MCF 10A (cell line): ENCODE measurements at regions not wholly inside any gene's neighbourhood (a gene's known extent, or its start where the extent isn't known, plus 50 kb on each side); places are given as distances from the start of the nearest gene placed in this dataset.
"Not testable (repeated sequence)": the region's sequence is repeated elsewhere in the genome, so short reads cannot be mapped to it uniquely, and the experiment has no call there.

Experiments used
- BruUV-seq: library from RNA; stranded (reverse); fragments of 400-500 nt; replicated peaks from 2 replicates; lab custom pipeline; 2021; lab: Mats Ljungman, UMichigan
- CTCF ChIA-PET: fragments of 300-600 bp; sonication (Branson Sonifier 250); formaldehyde crosslinking; extraction: SDS; loops from one replicate; lab custom pipeline; 2021; ENCODE audit warnings: antibody characterized with exemption, inconsistent platforms; lab: Yijun Ruan, JAX
- POLR2A ChIA-PET: fragments of 300-600, 350-650 bp; sonication (Branson Sonifier 250); formaldehyde crosslinking; extraction: SDS; loops from one replicate; lab custom pipeline; 2020; ENCODE audit warnings: antibody characterized with exemption, inconsistent platforms; lab: Yijun Ruan, JAX
- DNase-seq: peaks from one replicate; pipeline ENCODE4 v3.0.0-alpha.2; 2018; ENCODE audit not compliant: unreplicated experiment
- H3K27ac Mint-ChIP-seq: one replicate; pipeline ENCODE4 v1.8.0; 2022; ENCODE audit warnings: mild to moderate bottlenecking, low read depth, mixed read lengths; ENCODE audit not compliant: unreplicated experiment
- H3K27me3 Mint-ChIP-seq: one replicate; pipeline ENCODE4 v1.8.0; 2022; ENCODE audit warnings: mixed read lengths; ENCODE audit not compliant: insufficient read depth, unreplicated experiment
- H3K36me3 Mint-ChIP-seq: one replicate; pipeline ENCODE4 v1.8.0; 2022; ENCODE audit warnings: mild to moderate bottlenecking, moderate library complexity, mixed read lengths; ENCODE audit not compliant: insufficient read depth, unreplicated experiment
- H3K4me1 Mint-ChIP-seq: one replicate; pipeline ENCODE4 v1.8.0; 2022; ENCODE audit warnings: mixed read lengths; ENCODE audit not compliant: insufficient read depth, unreplicated experiment
- H3K4me3 Mint-ChIP-seq: one replicate; pipeline ENCODE4 v1.8.0; 2022; ENCODE audit warnings: mild to moderate bottlenecking, moderate library complexity, mixed read lengths; ENCODE audit not compliant: unreplicated experiment
- H3K9me3 Mint-ChIP-seq: one replicate; pipeline ENCODE4 v1.8.0; 2022; ENCODE audit warnings: mixed read lengths; ENCODE audit not compliant: unreplicated experiment
- CTCF ChIP-seq: fragments of 200-600 bp; IDR thresholded peaks from one replicate; pipeline ENCODE4 v1.8.0; 2022; ENCODE audit warnings: antibody characterized with exemption, mild to moderate bottlenecking; ENCODE audit not compliant: unreplicated experiment
- intact Hi-C: fragments of 100-400 bp; cut with micrococcal nuclease; formaldehyde crosslinking; loops from 2 replicates; pipeline ENCODE4 v1.14.1; 2022

DNA sequence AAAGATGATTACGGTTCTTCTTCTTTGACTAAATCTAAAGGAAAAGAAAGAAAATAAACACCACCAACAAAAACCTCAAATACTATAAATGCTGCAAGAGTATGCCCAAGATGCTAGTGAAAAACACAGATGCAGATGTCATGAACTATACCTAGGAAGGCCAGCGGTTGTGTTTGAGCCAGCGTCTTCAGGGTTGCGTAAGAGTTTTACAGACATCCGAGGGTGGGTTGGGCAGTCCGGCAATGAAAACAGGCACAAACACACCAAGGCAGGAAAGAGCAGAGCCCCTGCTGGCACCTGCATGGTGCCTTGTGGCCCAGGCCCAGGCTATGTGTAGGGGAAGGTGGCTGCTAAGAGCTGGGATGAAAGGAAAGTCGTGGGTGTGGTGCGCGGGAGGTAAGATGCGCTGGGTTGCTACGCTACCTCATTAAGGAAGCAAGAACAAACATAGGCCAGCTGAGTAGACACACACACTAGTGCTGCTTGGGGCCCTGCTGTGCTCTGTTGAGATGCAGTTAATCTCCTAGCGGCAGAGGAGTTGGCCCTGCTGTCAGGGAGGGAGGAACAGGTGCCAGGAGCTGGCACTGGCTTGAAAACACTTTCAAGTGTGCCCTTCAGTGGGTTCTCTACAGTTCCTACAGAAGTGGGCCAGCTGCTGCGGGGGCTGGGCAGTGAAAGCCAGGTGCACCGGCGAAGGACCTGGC is 170.2 kb upstream of the PLN start:
- Mint-ChIP-seq H3K27me3 (no peaks in the 10 kb centered on the region), H3K4me3 (no peak overlapping the region), H3K9me3 (no peaks in the 10 kb centered on the region), H3K36me3 (no peaks in the 10 kb centered on the region), H3K27ac (no peak overlapping the region), H3K4me1 (no peaks in the 10 kb centered on the region)
- intact Hi-C loops, result no loop called here
- ChIA-PET CTCF (no interaction called here), POLR2A (no interaction called here)
- no peak for DNase-seq
- no peak for TF ChIP-seq CTCF
- BruUV-seq, result no TSS peak

DNA sequence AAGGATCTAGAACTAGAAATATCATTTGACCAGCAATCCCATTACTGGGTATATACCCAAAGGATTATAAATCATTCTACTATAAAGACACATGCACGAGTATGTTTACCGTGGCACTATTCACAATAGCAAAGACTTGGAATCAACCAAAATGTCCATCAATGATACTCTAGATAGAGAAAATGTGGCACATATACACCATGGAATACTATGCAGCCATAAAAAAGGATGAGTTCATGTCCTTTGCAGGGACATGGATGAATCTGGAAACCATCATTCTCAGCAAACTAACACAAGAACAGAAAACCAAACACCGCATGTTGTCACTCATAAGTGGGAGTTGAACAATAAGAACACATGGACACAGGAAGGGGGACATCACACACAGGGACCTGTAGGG is 167.5 kb upstream of the PLN start:
- BruUV-seq, intact Hi-C loops, H3K4me3 Mint-ChIP-seq, DNase-seq, H3K36me3 Mint-ChIP-seq, H3K27ac Mint-ChIP-seq, H3K4me1 Mint-ChIP-seq, POLR2A ChIA-PET, H3K27me3 Mint-ChIP-seq, CTCF ChIA-PET, H3K9me3 Mint-ChIP-seq: not testable (repeated sequence)

GRCh38 chr6:118382126-118382525 is 166.0 kb upstream of the PLN start:
- intact Hi-C loops, result no loop called here
- no peak for DNase-seq
- Mint-ChIP-seq H3K4me1 (peaks cover 6% of the 10 kb centered on the region), H3K27ac (no peak overlapping the region), H3K36me3 (no peaks in the 10 kb centered on the region), H3K4me3 (no peak overlapping the region), H3K27me3 (no peaks in the 10 kb centered on the region), H3K9me3 (no peaks in the 10 kb centered on the region)
- BruUV-seq, result no TSS peak
- no peak for TF ChIP-seq CTCF
- POLR2A ChIA-PET, result no interaction called here
- CTCF ChIA-PET, result interaction anchor here (0.6 kb wide), 2 partner anchors 291 to 462 kb away, joined by 3 to 5 read pairs; no protein-coding TSS in a partner anchor

GRCh38 chr6:118383924-118384323 is 164.2 kb upstream of the PLN start:
- Mint-ChIP-seq H3K27ac (peak overlapping the region; percentile 17), H3K4me1 (peaks cover 20% of the 10 kb centered on the region)
- TF ChIP-seq CTCF, result no peak

More at GRCh38 chr6:118383924-118384323, 164.2 kb upstream of the PLN start:
- no TSS peak for BruUV-seq
- Mint-ChIP-seq H3K36me3 (no peaks in the 10 kb centered on the region), H3K4me3 (no peak overlapping the region), H3K27me3 (no peaks in the 10 kb centered on the region), H3K9me3 (no peaks in the 10 kb centered on the region)
- ChIA-PET POLR2A (no interaction called here), CTCF (no interaction called here)
- no peak for DNase-seq
- intact Hi-C loops, result no loop called here
